ENCODE measurements at regions not wholly inside any gene's neighbourhood (a gene's known extent, or its start where the extent isn't known, plus 50 kb on each side); places are given as distances from the start of the nearest gene placed in this dataset.

- TF ChIP-seq CTCF (IDR thresholded peaks at IDR 0.05) (no peak), POLR2A (IDR thresholded peaks at IDR 0.05) (no peak), EP300 (IDR thresholded peaks at IDR 0.05) (no peak)
Observed at GRCh38 chr2:13545320-13545719, 828.6 kb downstream of the TRIB2 start.

Measured in suprapubic skin (tissue), 3 donors.